Activated naive CD8-positive, alpha-beta T cell treated with anti-CD3 and anti-CD28 coated beads, Interleukin-2, amount 50 U/mL, for 24 hours (primary cell): ENCODE measurements at regions not wholly inside any gene's neighbourhood (a gene's known extent, or its start where the extent isn't known, plus 50 kb on each side); places are given as distances from the start of the nearest gene placed in this dataset.

Experiments
- ATAC-seq: fragments of 150-1000 bp; cut with Tn5 transposase; one replicate; pipeline ENCODE4 v1.10.0; 2021
- DNase-seq: peaks from one replicate; pipeline ENCODE4 v3.0.0; 2021
- H3K27ac Mint-ChIP-seq: one replicate; pipeline ENCODE4 v1.8.0; 2021; ENCODE audit warnings: mild to moderate bottlenecking, mixed read lengths
- H3K27me3 Mint-ChIP-seq: one replicate; pipeline ENCODE4 v1.8.0; 2021; ENCODE audit warnings: mixed read lengths
- H3K36me3 Mint-ChIP-seq: one replicate; pipeline ENCODE4 v1.8.0; 2021; ENCODE audit warnings: low read depth, mixed read lengths
- H3K4me1 Mint-ChIP-seq: one replicate; pipeline ENCODE4 v1.8.0; 2021; ENCODE audit warnings: mixed read lengths
- H3K4me3 Mint-ChIP-seq: one replicate; pipeline ENCODE4 v1.8.0; 2021; ENCODE audit warnings: mild to moderate bottlenecking, moderate library complexity, mixed read lengths
- H3K9me3 Mint-ChIP-seq: one replicate; pipeline ENCODE4 v1.8.0; 2021; ENCODE audit warnings: mixed read lengths

GRCh38 chr6:81814370-81815076 is 62.0 kb upstream of the TENT5A start:
- no peaks in the 10 kb centered on the region for H3K9me3 Mint-ChIP-seq
- no peak for DNase-seq
- H3K27me3 Mint-ChIP-seq: peaks cover 5% of the 10 kb centered on the region
- H3K4me3 Mint-ChIP-seq: no peak overlapping the region
- H3K36me3 Mint-ChIP-seq: no peaks in the 10 kb centered on the region
- ATAC-seq: no peak
- H3K27ac Mint-ChIP-seq: no peak overlapping the region
- H3K4me1 Mint-ChIP-seq: peaks cover 6% of the 10 kb centered on the region

- no peak for ATAC-seq
- peaks cover 5% of the 10 kb centered on the region for H3K4me1 Mint-ChIP-seq
- no peaks in the 10 kb centered on the region for H3K9me3 Mint-ChIP-seq
- no peak overlapping the region for H3K4me3 Mint-ChIP-seq
- H3K36me3 Mint-ChIP-seq: no peaks in the 10 kb centered on the region
- DNase-seq: no peak
- peaks cover 8% of the 10 kb centered on the region for H3K27me3 Mint-ChIP-seq
- no peak overlapping the region for H3K27ac Mint-ChIP-seq
Observed at GRCh38 chr6:81813305-81813704, 60.8 kb upstream of the TENT5A start.

- no peaks in the 10 kb centered on the region for H3K9me3 Mint-ChIP-seq
- no peaks in the 10 kb centered on the region for H3K36me3 Mint-ChIP-seq
- H3K4me1 Mint-ChIP-seq: peaks cover 5% of the 10 kb centered on the region
- H3K27me3 Mint-ChIP-seq: peaks cover 8% of the 10 kb centered on the region
- ATAC-seq (no peak), DNase-seq (no peak)
- H3K4me3 Mint-ChIP-seq: no peak overlapping the region
- H3K27ac Mint-ChIP-seq: no peak overlapping the region
Observed at GRCh38 chr6:81812401-81812800, 59.9 kb upstream of the TENT5A start.

GRCh38 chr6:81808851-81809570 is 56.5 kb upstream of the TENT5A start:
- Mint-ChIP-seq H3K27me3 (peaks cover 11% of the 10 kb centered on the region), H3K4me1 (peaks cover 5% of the 10 kb centered on the region), H3K36me3 (no peaks in the 10 kb centered on the region), H3K4me3 (no peak overlapping the region), H3K27ac (no peak overlapping the region), H3K9me3 (no peaks in the 10 kb centered on the region)
- ATAC-seq: no peak
- DNase-seq: no peak

DNA sequence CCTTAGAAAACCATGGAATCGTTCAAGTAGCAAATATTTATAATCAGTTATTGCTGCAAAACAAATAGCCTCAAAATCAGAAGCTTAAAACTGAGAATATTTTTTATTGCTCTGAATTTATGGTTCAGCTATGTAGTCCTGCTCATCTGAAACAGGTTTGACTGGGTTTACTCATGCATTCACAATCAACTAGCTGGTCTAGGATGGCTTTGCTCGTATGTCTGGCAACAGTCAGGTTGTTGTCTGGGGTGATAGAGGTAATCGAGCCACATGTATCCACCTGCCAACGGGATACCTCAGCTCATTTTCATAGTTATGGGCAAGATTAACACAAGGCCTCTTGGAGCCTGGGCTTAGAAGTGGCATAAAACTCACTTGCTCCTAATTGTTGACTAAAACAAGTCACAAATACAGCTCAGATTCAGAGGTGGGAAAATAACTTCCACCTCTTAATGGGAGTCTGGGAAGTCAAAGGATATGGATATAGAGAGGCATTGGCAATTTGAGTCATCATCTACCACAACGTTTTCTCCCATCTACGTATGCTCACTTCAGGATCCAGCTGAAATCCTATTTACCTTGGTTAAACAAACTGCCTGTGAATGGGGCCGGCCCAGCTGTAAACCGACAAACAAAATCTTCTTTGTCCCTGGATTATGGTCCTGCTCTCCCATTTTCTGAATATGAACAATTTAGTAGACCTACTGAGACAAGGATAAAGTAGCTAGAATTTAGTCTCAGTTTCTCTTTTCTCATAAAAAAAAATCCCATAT is 54.5 kb upstream of the TENT5A start:
- ATAC-seq (no peak), DNase-seq (no peak)
- Mint-ChIP-seq H3K4me1 (peaks cover 3% of the 10 kb centered on the region), H3K27me3 (peaks cover 8% of the 10 kb centered on the region), H3K36me3 (no peaks in the 10 kb centered on the region), H3K4me3 (no peak overlapping the region), H3K9me3 (no peaks in the 10 kb centered on the region), H3K27ac (no peak overlapping the region)

GRCh38 chr6:81802356-81802755 is 49.9 kb upstream of the TENT5A start:
- ATAC-seq: no peak
- peaks cover 7% of the 10 kb centered on the region for H3K27me3 Mint-ChIP-seq
- no peaks in the 10 kb centered on the region for H3K9me3 Mint-ChIP-seq
- DNase-seq: no peak
- no peak overlapping the region for H3K27ac Mint-ChIP-seq
- no peaks in the 10 kb centered on the region for H3K4me1 Mint-ChIP-seq
- no peak overlapping the region for H3K4me3 Mint-ChIP-seq
- H3K36me3 Mint-ChIP-seq: no peaks in the 10 kb centered on the region
